Gastrocnemius medialis (tissue), 4 donors: ENCODE measurements at regions not wholly inside any gene's neighbourhood (a gene's known extent, or its start where the extent isn't known, plus 50 kb on each side); places are given as distances from the start of the nearest gene placed in this dataset.

Source experiments
- ATAC-seq, 2 donors: fragments of 150-250 bp; one replicate each; pipeline ENCODE4 v1.9.1; 2016
- DNase-seq, 2 donors: peaks; one replicate each; pipeline ENCODE4 v3.0.0-alpha.2; 2019
- H3K27ac ChIP-seq, 4 donors: fragments of 200-600 bp; sonication (generic); 1 replicate in 1 of 4; 2 replicates in 3 of 4; pipeline ENCODE4 v1.5.1; 2016 to 2018; ENCODE audit warnings: mild to moderate bottlenecking in 2 of 4, moderate library complexity in 1 of 4
- H3K27me3 ChIP-seq, 3 donors: fragments of 200-600 bp; sonication (generic) in 2 of 3; 1 replicate in 1 of 3; 2 replicates in 2 of 3; pipeline versions ENCODE4 v1.5.1 to v1.6.0; 2016 to 2019; ENCODE audit warnings: mild to moderate bottlenecking in 1 of 3, moderate library complexity in 1 of 3
- H3K36me3 ChIP-seq, 2 donors: fragments of 200-600 bp; sonication (generic) in 1 of 2; one replicate each; pipeline ENCODE4 v1.5.1; 2017 to 2018
- H3K4me1 ChIP-seq, 2 donors: fragments of 200-600 bp; sonication (generic) in 1 of 2; one replicate each; pipeline ENCODE4 v1.5.1; 2016 to 2017; ENCODE audit warnings: mild to moderate bottlenecking in 2 of 2
- H3K4me3 ChIP-seq, 4 donors: fragments of 200-600 bp; sonication (generic) in 3 of 4; 1 replicate in 1 of 4; 2 replicates in 3 of 4; pipeline ENCODE4 v1.5.1; 2016 to 2019; ENCODE audit warnings: mild to moderate bottlenecking in 2 of 4
- H3K9me3 ChIP-seq, 3 donors: fragments of 200-600 bp; sonication (generic) in 2 of 3; 1 replicate in 1 of 3; 2 replicates in 2 of 3; pipeline ENCODE4 v1.5.1; 2016 to 2019
- CTCF ChIP-seq, 5 experiments: fragments of 450-650 bp in 3 of 5; fragments of 200-600 bp in 2 of 5; sonication (generic) in 2 of 5; IDR thresholded peaks in 4 of 5; conservative IDR thresholded peaks in 1 of 5; 1 replicate in 4 of 5; 2 replicates in 1 of 5; pipeline ENCODE4 v1.5.1; 2016 to 2019; ENCODE audit warnings: antibody characterized with exemption in 5 of 5, mild to moderate bottlenecking in 3 of 5, moderate library complexity in 3 of 5
- POLR2A ChIP-seq, 2 donors: fragments of 450-650 bp; IDR thresholded peaks; one replicate each; pipeline ENCODE4 v1.6.1; 2017; ENCODE audit warnings: antibody characterized with exemption in 2 of 2, mild to moderate bottlenecking in 2 of 2, moderate library complexity in 2 of 2
- in situ Hi-C, 4 donors: fragments of 200-750 bp; cut with MboI; loops; one replicate each; pipeline versions ENCODE4 v1.15.0 to v1.8.0; 2017; ENCODE audit warnings: low sequenced_read_pairs in 4 of 4
- intact Hi-C: fragments of 100-400 bp; cut with DNase I; formaldehyde crosslinking; loops from one replicate; pipeline ENCODE4 v1.15.1; 2023; ENCODE audit warnings: low total_unique reads

- ATAC-seq, result no peak
- Histone ChIP-seq H3K9me3 (no peaks in the 10 kb centered on the region), H3K36me3 (no peaks in the 10 kb centered on the region), H3K27ac (no peak overlapping the region), H3K27me3 (no peaks in the 10 kb centered on the region), H3K4me3 (no peak overlapping the region), H3K4me1 (no peaks in the 10 kb centered on the region)
- no peak for DNase-seq
- no peak for TF ChIP-seq POLR2A (IDR thresholded peaks at IDR 0.05)
- TF ChIP-seq CTCF (IDR thresholded peaks at IDR 0.05 in 4 of 5, conservative IDR thresholded peaks at IDR 0.05 in 1 of 5), result no peak
- in situ Hi-C loops (loop anchor here in 1 of 4 donors (25.0 kb wide), 1 partner anchor 88 kb away; the partner anchor contains the start of gene MYOCD), intact Hi-C loops (no loop called here)
These were observed 91.2 kb upstream of the MYOCD start for GRCh38 chr17:12574525-12574924.

- Histone ChIP-seq H3K4me1 (no peaks in the 10 kb centered on the region), H3K9me3 (no peaks in the 10 kb centered on the region), H3K27me3 (no peaks in the 10 kb centered on the region), H3K36me3 (no peaks in the 10 kb centered on the region), H3K27ac (no peak overlapping the region), H3K4me3 (no peak overlapping the region)
- ATAC-seq (no peak), DNase-seq (no peak)
- intact Hi-C loops (no loop called here), in situ Hi-C loops (no loop called here)
- no peak for TF ChIP-seq POLR2A (IDR thresholded peaks at IDR 0.05)
These were observed 90.0 kb upstream of the MYOCD start for GRCh38 chr17:12575641-12576040.

GRCh38 chr17:12579288-12579687 lies 86.4 kb upstream of the MYOCD start:
- intact Hi-C loops, result no loop called here
- Histone ChIP-seq H3K4me1 (no peaks in the 10 kb centered on the region), H3K36me3 (no peaks in the 10 kb centered on the region), H3K27ac (no peak overlapping the region), H3K4me3 (no peak overlapping the region), H3K27me3 (no peaks in the 10 kb centered on the region), H3K9me3 (no peaks in the 10 kb centered on the region)
- ATAC-seq (no peak), DNase-seq (no peak)
- in situ Hi-C loops, result no loop called here
- TF ChIP-seq CTCF (IDR thresholded peaks at IDR 0.05 in 4 of 5, conservative IDR thresholded peaks at IDR 0.05 in 1 of 5), result no peak
- TF ChIP-seq POLR2A (IDR thresholded peaks at IDR 0.05), result no peak

DNA sequence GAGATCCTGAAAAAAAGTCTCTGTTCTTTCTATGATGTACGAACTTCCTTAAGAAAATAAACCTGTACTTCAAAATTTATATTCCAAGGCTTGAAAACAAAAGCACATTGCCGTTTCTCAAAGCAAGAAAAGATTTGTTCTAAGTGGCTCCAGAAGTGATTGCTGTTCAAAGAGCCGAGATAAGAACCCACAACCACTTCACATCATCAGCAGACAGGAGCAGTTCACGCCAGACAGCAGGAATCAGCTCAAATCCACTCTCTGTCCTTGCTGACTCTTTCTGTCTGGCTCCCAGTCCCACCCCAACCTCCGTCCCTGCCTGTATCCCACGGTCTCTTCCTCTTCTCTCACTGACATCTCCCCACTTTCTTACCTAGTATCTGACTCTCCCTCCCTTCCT lies 85.0 kb upstream of the MYOCD start:
- no peak overlapping the region for H3K4me3 ChIP-seq
- DNase-seq (no peak), ATAC-seq (no peak)
- no peaks in the 10 kb centered on the region for H3K4me1 ChIP-seq
- H3K27me3 ChIP-seq, result no peaks in the 10 kb centered on the region
- no peaks in the 10 kb centered on the region for H3K9me3 ChIP-seq
- H3K27ac ChIP-seq, result no peak overlapping the region
- intact Hi-C loops (no loop called here), in situ Hi-C loops (no loop called here)
- H3K36me3 ChIP-seq, result no peaks in the 10 kb centered on the region
- TF ChIP-seq POLR2A (IDR thresholded peaks at IDR 0.05) (no peak), CTCF (IDR thresholded peaks at IDR 0.05 in 4 of 5, conservative IDR thresholded peaks at IDR 0.05 in 1 of 5) (no peak)

GRCh38 chr17:12584727-12585126 lies 81.0 kb upstream of the MYOCD start:
- in situ Hi-C loops, result no loop called here
- TF ChIP-seq CTCF (IDR thresholded peaks at IDR 0.05 in 4 of 5, conservative IDR thresholded peaks at IDR 0.05 in 1 of 5) (no peak), POLR2A (IDR thresholded peaks at IDR 0.05) (no peak)

More at GRCh38 chr17:12584727-12585126, 81.0 kb upstream of the MYOCD start:
- ATAC-seq (no peak), DNase-seq (no peak)
- intact Hi-C loops, result no loop called here
- no peaks in the 10 kb centered on the region for H3K9me3 ChIP-seq
- no peak overlapping the region for H3K4me3 ChIP-seq
- H3K4me1 ChIP-seq, result no peaks in the 10 kb centered on the region
- H3K36me3 ChIP-seq, result no peaks in the 10 kb centered on the region
- H3K27me3 ChIP-seq, result no peaks in the 10 kb centered on the region
- no peak overlapping the region for H3K27ac ChIP-seq
